GM18498 (cell line): ENCODE measurements at regions not wholly inside any gene's neighbourhood (a gene's known extent, or its start where the extent isn't known, plus 50 kb on each side); places are given as distances from the start of the nearest gene placed in this dataset.
"Not testable (repeated sequence)": the region's sequence is repeated elsewhere in the genome, so short reads cannot be mapped to it uniquely, and the experiment has no call there.

Experiments
- ATAC-seq: cut with Tn5 transposase; IDR thresholded peaks from one replicate; pipeline ENCODE4 v1.9.1; 2021; ENCODE audit warnings: mild to moderate bottlenecking, moderate library complexity; ENCODE audit not compliant: unreplicated experiment

DNA sequence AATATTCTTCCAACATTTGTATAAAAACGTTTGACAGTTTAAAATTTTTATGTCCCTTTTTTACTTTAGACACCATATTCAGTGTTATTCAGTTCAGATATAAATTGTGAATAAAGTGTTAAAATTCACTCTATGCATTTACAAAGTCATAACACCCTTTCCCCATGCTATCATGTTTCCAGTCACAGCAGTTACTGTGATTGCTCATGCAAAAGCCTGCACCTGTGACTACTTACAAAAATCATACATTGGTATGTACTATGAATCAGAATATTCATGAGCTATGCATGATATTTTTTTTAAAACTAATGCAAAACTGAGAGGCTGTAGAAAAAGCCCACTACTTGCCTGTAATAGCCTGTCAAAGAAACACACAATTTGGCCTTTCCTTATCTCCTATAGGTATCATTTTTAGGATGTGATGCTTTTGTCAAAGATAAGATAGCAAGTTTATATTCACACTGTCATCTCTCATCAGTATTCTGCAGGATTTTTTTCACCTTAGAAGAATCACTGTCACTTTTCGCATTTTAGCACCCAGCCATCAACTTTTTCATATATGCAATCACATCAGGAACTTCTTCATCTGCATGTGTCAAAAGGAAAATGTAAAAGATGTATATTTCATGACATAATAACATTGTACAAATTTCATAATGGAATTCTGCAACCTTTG is 443.2 kb downstream of the C12orf50 start:
- ATAC-seq = no peak

DNA sequence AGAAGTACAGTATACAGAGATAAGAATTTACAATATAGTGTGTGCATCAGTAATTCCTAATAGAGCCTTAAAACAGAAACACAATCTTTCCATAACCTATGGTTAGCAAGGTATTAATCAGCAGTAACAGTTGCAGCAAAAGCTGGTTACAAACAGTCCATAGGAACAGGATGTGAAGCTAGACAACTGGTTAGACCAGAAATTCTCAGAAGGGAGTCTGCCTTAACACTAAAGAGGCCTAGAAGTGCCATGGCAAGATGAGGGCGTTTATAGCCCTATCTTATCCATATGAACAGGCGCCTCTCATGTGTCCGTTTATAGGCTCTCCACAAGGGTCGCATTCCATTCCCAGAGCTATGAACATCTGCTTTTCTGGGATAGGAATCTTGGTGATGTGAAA is 450.1 kb downstream of the C12orf50 start:
- not testable (repeated sequence) for ATAC-seq

DNA sequence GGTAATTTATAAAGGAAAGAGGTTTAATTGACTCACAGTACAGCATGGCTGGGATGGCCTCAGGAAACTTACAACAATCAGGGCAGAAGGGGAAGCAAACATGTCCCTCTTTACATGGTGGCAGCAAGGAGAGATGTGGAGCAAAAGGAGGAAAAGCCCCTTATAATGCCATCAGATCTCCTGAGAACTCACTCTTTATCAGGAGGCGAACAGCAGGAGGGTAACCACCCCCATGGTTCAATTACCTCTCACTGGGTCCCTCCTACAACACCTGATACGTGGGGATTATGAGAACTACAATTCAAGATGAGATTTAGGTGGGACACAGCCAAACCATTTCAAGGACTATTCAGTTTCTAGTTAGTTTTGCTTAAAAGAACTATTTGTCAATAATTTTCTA is 453.3 kb downstream of the C12orf50 start:
- ATAC-seq = no peak

DNA sequence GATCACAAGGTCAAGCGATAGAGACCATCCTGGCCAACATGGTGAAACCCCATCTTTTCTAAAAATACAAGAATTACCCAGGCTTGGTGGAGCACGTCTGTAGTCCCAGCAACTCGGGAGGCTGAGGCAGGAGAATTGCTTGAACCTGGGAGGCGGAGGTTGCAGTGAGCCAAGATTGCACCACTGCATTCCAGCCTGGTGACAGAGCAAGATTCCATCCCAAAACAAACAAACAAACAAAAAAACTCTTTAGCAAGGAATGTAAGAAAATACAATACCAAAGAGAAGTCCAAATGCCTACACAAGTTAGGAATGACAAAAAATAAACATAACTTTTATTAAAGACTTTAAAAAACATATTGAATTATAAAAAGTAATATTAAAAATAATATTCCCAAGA is 462.3 kb downstream of the C12orf50 start:
- ATAC-seq = not testable (repeated sequence)

DNA sequence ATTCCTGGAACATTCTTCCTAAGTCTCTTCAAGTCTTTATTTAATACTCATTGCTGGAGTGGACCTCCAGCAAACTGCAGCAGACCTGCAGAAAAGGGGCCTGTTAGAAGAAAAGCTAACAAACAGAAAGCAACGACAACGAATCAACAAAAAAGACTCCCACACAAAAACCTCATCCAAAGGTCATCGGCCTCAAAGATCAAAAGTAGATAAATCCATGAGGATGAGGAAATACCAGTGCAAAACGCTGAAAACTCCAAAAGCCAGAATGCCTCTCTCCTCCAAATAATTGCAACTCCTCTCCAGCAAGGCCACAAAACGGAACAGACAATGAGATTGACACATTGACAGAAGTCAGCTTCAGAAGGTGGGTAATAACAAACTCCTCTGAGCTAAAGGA is 472.2 kb downstream of the C12orf50 start:
- no peak for ATAC-seq

DNA sequence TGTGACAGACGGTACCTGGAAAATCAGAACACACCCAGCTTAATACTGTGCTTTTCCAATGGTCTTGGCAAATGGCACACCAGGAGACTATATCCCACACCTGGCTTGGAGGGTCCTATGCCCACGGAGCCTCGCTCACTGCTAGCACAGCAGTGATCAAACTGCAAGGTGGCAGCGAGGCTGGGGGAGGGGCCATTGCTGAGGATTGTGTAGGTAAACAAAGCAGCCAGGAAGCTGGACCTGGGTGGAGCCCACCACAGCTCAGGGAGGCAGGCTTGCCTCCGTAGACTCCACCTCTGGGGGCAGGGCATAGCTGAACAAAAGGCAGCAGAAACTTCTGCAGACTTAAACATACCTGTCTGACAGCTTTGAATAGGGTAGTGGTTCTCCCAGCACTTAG is 498.0 kb downstream of the C12orf50 start:
- ATAC-seq = not testable (repeated sequence)

DNA sequence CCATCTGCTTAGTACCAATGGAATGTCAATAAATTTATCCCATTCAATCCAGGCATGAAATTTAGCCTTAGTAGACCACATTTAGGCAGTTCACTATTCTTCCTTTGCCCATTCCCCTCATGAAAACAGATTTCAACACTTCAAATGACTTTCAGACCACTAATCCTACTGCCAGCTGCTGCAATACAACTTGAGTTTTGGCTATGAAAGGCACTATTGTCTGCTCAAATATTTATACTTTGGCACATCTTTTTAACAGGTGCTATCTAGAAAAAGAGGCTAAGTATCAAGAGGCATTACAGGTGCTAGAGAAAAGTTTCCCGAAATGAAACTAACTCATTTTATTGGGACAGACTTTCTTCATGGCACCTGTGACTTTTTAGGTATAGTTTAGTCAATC is 499.8 kb downstream of the C12orf50 start:
- no peak for ATAC-seq

DNA sequence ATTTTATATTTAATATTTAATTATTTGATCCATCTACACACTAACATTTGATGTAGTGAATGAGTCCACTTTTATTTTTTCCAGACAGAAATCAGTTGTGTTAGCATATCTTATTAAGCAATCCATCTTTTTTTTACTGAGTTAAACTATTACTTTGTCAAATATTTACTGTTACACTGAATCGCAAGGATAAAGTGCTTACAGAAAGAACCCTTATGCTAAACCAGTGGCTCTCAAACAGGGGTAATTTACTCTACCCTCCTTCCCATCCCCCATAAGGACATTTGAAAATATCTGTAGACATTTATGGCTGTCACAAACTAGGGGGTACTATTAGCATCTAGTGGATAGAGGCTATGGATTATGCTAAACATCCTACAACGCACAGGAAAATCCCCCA is 508.2 kb downstream of the C12orf50 start:
- no peak for ATAC-seq

DNA sequence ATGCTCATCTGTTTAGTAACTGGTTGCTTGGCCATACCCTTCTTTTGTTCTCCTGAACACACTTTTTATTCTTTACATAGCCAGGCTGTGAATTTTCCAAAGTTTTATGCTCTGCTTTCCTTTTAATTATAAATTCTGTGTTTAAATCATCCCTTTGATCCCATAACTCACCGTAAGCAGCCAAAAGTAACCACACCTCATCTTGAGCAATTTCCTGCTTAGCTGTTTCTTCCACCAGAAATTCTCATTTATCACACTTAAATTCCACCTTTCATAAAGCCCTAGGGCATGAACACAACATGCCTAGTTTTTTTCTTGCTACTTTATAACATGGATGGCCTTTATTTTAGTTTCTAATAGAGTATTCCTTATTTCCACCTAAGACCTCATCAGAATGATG is 510.7 kb downstream of the C12orf50 start:
- ATAC-seq = no peak

DNA sequence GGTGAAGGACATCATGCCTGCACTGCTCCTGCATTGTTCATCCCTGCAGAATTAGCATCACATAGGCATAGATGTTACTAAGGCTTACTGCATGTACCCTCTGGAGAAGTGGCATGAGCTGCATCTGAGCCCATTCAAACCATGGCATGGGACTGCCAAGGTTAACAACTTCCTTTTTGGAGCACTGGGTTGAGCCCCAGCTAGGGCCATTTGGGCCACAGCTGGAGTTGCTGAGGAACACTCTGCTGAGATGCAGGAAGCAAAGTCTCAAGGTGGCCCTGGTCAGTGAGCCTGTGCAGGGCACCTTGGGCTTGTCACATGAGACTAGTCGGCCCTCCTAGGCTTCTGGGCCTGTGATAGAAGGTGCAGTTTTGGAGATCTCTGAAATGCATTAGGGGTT is 511.2 kb downstream of the C12orf50 start:
- no peak for ATAC-seq

DNA sequence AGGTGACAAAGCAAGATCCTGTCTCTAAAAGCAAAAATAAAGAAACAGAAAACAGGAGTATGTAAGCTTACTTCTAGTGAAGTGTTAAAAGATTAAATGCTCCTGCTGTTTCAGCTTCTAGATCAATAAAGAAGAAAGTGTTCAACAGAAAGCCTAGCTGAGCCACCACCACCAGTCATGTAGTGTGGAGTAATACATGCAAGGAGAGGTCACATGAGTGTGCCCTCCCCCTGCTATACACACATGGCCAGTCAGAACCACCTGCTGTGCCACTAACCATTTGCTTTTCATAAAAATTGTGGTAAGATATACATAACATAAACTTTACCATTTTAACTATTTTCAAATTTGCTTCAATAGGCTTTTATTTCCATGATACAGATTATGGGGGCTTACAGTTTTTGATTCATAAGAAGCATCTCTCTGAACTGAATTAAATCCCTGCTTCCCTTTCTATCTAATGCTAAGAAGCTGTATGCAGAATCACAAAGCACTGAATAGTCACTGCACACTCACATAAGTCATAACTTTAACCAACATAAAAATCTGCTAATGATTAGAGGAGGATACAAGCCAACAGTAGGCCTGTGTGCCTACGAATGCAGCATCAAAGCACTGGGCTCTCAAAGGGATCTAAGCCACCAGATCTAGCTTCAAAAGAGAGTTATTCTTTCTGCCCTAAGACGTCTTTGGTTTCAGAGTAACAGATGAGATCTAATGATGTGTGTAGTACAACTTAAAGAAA is 515.5 kb downstream of the C12orf50 start:
- no peak for ATAC-seq

DNA sequence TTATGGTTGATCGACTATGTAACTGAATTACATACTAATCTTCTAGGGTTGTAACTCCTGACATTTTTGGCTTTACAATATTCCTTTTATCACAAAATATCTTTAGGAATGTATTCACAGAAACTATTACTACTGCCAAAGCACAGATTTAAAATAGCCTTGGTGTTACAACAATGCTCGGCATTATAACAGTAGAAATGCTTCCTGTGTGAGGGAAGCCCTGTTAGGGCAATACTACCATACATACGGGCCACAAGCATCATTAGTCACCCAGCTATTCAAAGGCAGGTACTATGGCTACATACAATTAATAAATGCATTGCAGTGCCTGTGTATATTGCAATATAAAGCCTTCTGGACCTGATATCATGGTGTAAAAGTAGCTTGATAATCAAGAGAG is 517.8 kb downstream of the C12orf50 start:
- ATAC-seq = no peak

DNA sequence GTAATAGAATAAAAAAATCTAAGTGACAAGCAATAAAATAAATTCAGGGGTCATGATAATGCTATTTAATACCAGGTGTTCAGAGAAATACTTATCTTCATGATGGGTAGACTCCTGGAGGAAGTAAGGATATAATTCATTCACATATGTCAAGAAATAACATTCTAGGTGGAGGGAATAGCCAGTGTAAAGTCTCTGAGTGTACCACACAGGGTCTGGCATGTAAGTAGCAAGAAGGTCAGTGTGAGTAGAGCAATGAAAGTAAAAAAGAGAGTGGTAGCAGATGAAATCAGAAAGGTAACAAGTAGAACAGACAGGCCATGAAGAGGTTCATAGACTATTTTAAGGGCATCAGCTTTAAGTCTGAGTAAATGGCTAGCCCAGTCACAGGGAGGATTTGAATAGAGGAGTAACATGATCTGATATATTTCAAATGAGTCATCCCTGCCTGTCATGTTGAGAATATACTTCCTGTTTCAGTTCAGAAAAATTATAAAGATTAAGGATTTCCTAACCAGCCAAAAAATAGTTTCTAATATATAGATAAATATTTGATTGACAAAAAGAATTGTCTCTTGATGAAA is 519.9 kb downstream of the C12orf50 start:
- no peak for ATAC-seq

DNA sequence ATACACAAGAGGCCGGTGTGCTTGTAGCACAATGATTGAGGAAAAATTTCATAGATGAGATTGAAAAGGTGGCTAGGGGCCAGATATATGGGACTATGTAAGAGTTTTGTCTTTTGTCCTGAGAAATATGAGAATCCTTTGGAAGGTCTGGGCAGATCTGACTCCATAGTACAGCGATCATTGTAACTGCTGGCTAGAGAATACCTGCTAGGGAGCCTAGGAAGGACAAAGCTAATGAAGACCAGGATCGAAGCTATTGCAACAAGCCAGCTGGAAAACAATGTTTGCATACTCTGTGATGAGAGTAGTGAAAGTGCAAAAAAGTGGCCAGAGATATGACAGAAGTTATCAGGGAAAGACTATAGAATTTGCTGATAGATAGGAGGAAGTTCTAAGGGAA is 537.6 kb downstream of the C12orf50 start:
- ATAC-seq = no peak

DNA sequence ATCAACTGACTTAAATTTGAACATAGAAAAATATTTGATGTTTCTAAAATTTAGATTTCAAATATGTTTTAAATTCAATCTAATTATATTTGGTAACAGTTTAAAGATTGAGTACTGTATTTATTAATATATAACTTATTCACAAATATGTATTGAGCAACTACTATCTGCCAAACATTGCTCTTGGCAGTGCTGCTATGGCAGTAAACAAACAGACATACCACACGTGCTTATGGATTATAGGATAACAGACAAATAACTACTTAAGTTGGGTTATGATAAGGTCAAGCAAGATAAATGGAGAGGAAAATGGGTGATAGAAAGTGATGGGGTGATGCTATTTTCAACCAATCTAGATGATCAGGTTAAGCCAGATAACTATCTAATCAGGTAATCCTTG is 538.1 kb downstream of the C12orf50 start:
- no peak for ATAC-seq

DNA sequence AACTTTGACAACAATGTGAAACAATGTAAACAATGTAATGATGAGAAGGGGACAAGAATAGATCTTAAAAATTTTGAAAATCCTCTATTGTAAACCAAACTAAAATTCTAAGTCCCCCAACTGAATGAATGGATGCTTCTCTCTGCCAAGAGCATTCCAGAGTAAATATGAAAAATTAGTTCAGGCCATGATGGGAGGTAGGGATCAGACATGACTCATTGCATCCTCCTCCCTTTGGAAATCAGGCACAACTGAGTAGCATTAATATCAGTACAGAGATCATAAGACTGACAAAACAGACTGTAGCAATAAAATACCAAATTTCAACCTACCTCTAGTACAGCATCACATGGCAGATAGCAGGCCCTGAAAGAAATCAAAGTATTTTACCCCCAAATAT is 559.9 kb downstream of the C12orf50 start:
- no peak for ATAC-seq

DNA sequence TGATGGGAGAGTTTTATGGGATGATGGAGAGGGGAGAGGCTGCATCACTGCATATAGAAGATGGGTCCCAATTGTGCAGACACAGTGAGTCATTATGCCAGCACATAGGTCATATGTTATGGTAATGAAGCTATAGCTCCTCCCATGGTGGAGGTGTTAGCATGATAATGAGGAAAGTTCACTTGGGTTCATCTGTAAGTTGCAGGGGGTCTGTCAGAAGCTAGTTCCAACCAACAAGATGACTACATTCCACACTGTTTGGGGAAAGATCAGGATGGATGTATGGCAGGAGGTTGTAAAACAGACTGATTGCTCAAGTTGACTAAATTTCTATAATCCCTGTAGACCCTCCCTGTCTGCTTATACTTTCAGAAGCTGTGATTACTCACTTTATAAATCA is 561.3 kb downstream of the C12orf50 start:
- ATAC-seq = no peak

DNA sequence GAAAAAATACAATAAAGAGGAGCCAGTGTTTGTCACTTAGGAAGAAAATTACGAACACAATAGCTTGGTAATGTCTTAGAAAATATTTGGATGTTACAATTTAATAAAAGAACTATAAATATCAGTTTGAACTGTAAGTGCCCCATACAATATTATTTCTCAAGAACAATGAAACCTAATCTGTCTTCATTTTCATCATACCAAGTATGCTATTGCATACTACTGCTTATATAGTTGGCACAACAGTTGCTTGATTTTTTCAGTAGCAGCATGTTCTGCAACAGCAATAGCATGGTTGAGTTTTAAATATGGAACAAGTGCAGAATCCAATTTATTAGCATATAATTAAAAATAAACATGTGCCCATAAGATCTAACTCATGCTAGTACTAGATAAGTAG is 564.6 kb downstream of the C12orf50 start:
- no peak for ATAC-seq

DNA sequence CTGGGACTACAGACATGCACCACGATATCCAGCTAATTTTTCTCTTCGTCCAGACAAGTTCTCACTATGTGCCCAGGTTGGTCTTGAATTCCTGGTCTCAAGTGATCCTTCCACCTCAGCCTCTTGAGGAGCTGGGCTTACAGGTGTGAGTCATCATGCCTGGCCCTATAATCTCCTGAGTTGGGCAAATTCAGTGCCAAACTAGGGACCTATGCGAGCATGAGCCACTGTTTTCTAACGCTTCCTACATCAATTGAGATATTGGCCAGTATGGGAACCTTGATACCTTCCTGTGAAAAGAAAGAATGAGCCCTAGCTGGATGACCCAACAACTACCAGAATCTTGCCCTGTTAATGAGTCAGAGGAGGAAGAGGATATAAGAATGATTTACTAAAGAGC is 585.2 kb downstream of the C12orf50 start:
- no peak for ATAC-seq

DNA sequence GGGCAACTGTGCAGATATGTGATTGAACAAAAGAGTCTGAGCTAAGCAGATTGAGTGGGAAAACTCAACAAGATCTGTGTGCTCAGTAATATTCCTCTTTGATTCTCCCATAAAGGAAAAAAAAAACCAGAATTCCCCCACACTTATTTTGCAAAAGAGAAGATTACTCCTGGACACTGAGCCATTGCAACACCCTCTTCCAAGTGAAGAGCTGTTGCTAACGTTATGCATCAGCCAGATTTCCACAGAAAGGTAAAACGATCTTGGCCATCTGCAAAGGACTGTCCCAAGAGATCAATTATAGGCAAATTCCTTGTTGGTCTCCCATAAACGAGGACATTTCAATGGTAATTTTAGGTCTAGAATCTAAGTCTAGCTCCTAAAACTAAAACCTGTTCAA is 587.7 kb downstream of the C12orf50 start:
- ATAC-seq = no peak

DNA sequence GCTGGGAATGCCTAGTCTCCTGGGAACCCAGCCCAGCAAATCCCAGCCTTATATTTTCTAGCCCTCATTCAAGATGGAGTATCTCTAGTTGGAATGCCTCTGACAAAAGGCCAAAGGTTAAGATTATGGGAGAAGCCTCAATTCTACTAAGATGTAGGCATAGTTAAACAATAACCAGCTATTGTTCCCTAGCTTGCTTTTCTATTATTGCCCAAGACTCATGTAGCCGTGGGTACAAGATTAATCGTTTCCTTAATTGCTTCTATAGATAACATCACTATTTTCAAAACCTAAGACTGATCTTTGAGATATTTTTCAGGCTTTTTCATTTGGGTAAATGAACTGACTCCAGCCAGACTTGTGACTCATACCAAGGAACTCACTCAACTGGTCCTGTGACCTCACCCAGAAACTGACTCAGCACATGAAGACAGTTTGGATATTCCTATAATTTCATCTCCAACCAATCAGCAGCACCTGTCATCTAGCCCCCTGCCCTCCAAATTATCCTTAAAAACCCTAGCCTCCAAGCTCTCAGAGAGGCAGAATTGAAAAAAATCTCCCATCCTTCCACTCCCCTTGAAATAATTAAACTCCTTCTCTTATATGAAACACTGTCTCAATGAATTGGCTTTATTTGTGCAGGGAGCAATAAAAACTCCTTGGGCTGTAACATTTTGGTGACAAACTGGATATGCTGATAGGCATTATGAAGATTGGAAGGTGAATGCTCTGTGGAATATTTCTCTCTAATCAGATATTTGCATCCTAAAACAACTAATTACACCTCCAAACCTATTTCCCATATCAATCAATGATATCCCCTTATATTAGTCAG is 589.0 kb downstream of the C12orf50 start:
- no peak for ATAC-seq
